Hepatocyte (in vitro differentiated cells): ENCODE measurements at regions not wholly inside any gene's neighbourhood (a gene's known extent, or its start where the extent isn't known, plus 50 kb on each side); places are given as distances from the start of the nearest gene placed in this dataset.

Source experiments
- DNase-seq: peaks from one replicate; pipeline ENCODE4 v3.0.0-alpha.2; 2016; ENCODE audit warnings: low spot score
- H2AFZ ChIP-seq: fragments of 200-600 bp; sonication (generic); 2 replicates; pipeline ENCODE4 v1.6.0; 2016; ENCODE audit warnings: antibody characterized with exemption, mild to moderate bottlenecking
- H3K27ac ChIP-seq: fragments of 200-600 bp; sonication (generic); 2 replicates; pipeline ENCODE4 v1.5.1; 2016; ENCODE audit warnings: mild to moderate bottlenecking
- H3K27me3 ChIP-seq: fragments of 200-600 bp; sonication (generic); 2 replicates; pipeline ENCODE4 v1.6.1; 2016
- H3K36me3 ChIP-seq: fragments of 200-600 bp; sonication (generic); replicated peaks from 2 replicates; pipeline ENCODE4 v1.5.1; 2016; ENCODE audit warnings: low read depth; ENCODE audit not compliant: insufficient read depth
- H3K4me1 ChIP-seq: fragments of 200-600 bp; sonication (generic); 2 replicates; pipeline ENCODE4 v1.5.1; 2016; ENCODE audit warnings: mild to moderate bottlenecking, moderate library complexity; ENCODE audit not compliant: insufficient read depth
- H3K4me2 ChIP-seq: fragments of 200-600 bp; sonication (generic); 2 replicates; pipeline ENCODE4 v1.6.0; 2016
- H3K4me3 ChIP-seq: fragments of 200-600 bp; sonication (generic); 2 replicates; pipeline ENCODE4 v1.5.1; 2016; ENCODE audit warnings: mild to moderate bottlenecking
- H3K79me2 ChIP-seq: fragments of 200-600 bp; sonication (generic); 2 replicates; pipeline ENCODE4 v1.6.0; 2017; ENCODE audit warnings: mild to moderate bottlenecking
- H3K9me2 ChIP-seq: fragments of 200-600 bp; sonication (generic); replicated peaks from 2 replicates; pipeline ENCODE4 v1.6.0; 2017; ENCODE audit warnings: mild to moderate bottlenecking; ENCODE audit not compliant: insufficient read depth
- H3K9me3 ChIP-seq: fragments of 200-600 bp; sonication (generic); 2 replicates; pipeline ENCODE4 v1.5.1; 2016; ENCODE audit warnings: low read depth, mild to moderate bottlenecking
- H4K20me1 ChIP-seq: fragments of 200-600 bp; sonication (generic); 2 replicates; pipeline ENCODE4 v1.6.0; 2016; ENCODE audit warnings: mild to moderate bottlenecking; ENCODE audit not compliant: insufficient read depth, poor library complexity, severe bottlenecking
- EZH2 ChIP-seq: fragments of 200-600 bp; sonication (generic); IDR thresholded peaks from 2 replicates; pipeline ENCODE4 v1.6.1; 2016; ENCODE audit warnings: antibody characterized with exemption, mild to moderate bottlenecking, borderline replicate concordance
- EZH2phosphoT487 ChIP-seq: fragments of 200-600 bp; sonication (generic); IDR thresholded peaks from one replicate; pipeline ENCODE4 v1.6.1; 2018; ENCODE audit warnings: antibody characterized with exemption, mild to moderate bottlenecking, low read depth, moderate library complexity; ENCODE audit not compliant: unreplicated experiment, severe bottlenecking
- WGBS: methylation state at CpG from one replicate; pipeline ENCODE4 v1.1.6; 2016; ENCODE audit warnings: low lambda C conversion rate; ENCODE audit errors: missing lambda C conversion rate; 5-methylcytosine and 5-hydroxymethylcytosine counted together
- TF ChIP-seq, protein P1 (sequence below): fragments of 200-600 bp; sonication (generic); IDR thresholded peaks from 2 replicates; pipeline ENCODE4 v1.5.1; 2016; ENCODE audit warnings: antibody characterized with exemption, mild to moderate bottlenecking; ENCODE audit not compliant: poor library complexity

DNA sequence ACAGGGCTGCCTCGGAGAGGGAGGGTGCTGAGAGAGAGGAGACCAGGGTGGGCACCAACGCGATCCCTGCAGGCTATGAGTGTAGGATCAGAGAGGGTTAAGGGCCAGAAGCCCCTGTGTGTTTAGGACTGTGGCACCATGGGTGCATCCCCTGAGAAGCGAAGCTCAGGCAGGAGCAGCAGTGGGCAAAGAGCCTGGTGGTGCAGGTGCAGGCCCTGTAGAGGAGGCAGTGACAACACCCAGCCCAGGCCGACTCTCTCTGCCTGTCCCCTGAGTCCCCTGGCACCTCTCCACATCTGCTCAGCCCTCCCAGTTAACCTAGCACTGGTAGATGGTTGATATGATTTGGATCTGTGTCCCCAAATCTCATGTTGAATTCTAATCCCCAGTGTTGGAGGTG is 139.8 kb downstream of the RNF152 start:
- WGBS: 51% methylated on average over 5 of the region's 5 CpGs
- H2AFZ ChIP-seq: no peak overlapping the region
- H4K20me1 ChIP-seq: no peaks in the 10 kb centered on the region
- no peak overlapping the region for H3K4me2 ChIP-seq
- TF ChIP-seq EZH2phosphoT487 (no peak), EZH2 (no peak)
- TF ChIP-seq, protein P1, sequence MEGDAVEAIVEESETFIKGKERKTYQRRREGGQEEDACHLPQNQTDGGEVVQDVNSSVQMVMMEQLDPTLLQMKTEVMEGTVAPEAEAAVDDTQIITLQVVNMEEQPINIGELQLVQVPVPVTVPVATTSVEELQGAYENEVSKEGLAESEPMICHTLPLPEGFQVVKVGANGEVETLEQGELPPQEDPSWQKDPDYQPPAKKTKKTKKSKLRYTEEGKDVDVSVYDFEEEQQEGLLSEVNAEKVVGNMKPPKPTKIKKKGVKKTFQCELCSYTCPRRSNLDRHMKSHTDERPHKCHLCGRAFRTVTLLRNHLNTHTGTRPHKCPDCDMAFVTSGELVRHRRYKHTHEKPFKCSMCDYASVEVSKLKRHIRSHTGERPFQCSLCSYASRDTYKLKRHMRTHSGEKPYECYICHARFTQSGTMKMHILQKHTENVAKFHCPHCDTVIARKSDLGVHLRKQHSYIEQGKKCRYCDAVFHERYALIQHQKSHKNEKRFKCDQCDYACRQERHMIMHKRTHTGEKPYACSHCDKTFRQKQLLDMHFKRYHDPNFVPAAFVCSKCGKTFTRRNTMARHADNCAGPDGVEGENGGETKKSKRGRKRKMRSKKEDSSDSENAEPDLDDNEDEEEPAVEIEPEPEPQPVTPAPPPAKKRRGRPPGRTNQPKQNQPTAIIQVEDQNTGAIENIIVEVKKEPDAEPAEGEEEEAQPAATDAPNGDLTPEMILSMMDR: no peak
- no peak overlapping the region for H3K27ac ChIP-seq
- no peaks in the 10 kb centered on the region for H3K27me3 ChIP-seq
- DNase-seq: no peak
- H3K79me2 ChIP-seq: no peaks in the 10 kb centered on the region
- no peak overlapping the region for H3K4me3 ChIP-seq
- H3K9me2 ChIP-seq: no peaks in the 10 kb centered on the region
- no peaks in the 10 kb centered on the region for H3K36me3 ChIP-seq
- H3K4me1 ChIP-seq: no peaks in the 10 kb centered on the region
- no peaks in the 10 kb centered on the region for H3K9me3 ChIP-seq

DNA sequence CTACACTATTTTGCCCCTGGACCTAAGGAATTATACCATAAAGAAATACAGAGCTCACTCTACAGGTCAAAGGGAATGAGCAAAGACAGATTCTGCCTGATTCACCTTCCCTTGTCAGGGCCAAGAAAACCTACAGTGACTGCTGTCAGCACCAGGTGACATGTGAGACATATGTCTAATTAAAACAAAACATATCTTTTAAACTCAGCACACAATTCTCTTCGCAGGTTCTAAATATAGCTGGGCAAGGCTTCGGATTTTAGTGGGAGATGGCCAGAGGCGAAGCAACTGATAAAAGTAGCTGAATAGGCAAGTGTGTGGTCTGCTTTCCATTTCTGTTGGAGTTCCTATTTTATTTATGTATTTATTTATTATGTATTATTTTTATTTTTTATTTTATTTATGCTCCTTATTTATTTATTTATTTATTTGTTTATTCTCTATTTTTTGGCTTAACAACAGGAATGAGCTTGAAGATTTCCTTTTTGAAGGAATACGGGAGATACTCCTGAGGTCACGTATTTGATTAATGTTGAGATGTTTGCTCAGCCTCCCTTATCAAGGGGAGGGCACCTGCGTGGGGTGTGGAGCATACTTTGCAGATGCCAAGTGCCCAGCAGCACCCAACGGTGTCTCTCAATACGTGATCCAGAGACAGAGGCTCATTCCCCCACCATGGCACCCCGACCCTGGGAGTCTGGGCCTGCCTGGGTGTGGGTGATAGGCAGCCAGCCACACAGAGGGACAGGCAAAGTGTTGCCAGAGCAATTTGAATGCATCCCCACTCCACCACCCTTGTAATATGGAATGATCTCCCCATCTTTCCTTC is 141.8 kb downstream of the RNF152 start:
- Histone ChIP-seq H3K9me2 (no peaks in the 10 kb centered on the region), H3K27me3 (no peaks in the 10 kb centered on the region), H3K4me3 (no peak overlapping the region), H4K20me1 (no peaks in the 10 kb centered on the region), H3K4me1 (no peaks in the 10 kb centered on the region), H2AFZ (no peak overlapping the region), H3K9me3 (no peaks in the 10 kb centered on the region), H3K4me2 (no peak overlapping the region), H3K36me3 (no peaks in the 10 kb centered on the region), H3K27ac (no peak overlapping the region), H3K79me2 (no peaks in the 10 kb centered on the region)
- TF ChIP-seq, protein P1: no peak
- TF ChIP-seq EZH2: no peak
- no peak for TF ChIP-seq EZH2phosphoT487
- WGBS: 81% methylated on average over 9 of the region's 9 CpGs
- DNase-seq: no peak

DNA sequence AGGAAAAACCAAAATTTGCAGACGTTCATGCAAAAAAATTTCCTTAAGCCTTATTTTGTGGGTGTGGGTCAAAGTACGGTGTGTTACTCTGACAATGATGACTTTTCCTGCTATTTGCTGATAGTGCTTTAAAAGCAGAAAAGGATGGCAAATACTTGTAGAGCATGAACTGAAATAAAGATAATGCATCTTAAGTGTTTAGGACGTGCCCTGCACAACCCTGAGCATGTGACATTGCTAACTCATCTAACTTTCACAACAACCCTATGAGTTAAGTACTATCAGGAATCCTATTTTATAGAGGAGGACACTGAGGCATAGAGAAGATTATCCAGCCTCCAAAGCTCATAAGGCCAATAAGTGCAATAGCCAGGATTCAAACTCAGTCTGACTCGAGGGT is 143.3 kb downstream of the RNF152 start:
- Histone ChIP-seq H3K9me2 (no peaks in the 10 kb centered on the region), H3K36me3 (no peaks in the 10 kb centered on the region), H2AFZ (no peak overlapping the region), H3K27me3 (no peaks in the 10 kb centered on the region), H3K9me3 (no peaks in the 10 kb centered on the region), H4K20me1 (no peaks in the 10 kb centered on the region), H3K4me2 (no peak overlapping the region), H3K4me3 (no peak overlapping the region), H3K4me1 (no peaks in the 10 kb centered on the region), H3K79me2 (no peaks in the 10 kb centered on the region), H3K27ac (no peak overlapping the region)
- 72% methylated on average over 4 of the region's 4 CpGs for WGBS
- TF ChIP-seq EZH2phosphoT487: no peak
- TF ChIP-seq, protein P1: no peak
- TF ChIP-seq EZH2: no peak
- no peak for DNase-seq

DNA sequence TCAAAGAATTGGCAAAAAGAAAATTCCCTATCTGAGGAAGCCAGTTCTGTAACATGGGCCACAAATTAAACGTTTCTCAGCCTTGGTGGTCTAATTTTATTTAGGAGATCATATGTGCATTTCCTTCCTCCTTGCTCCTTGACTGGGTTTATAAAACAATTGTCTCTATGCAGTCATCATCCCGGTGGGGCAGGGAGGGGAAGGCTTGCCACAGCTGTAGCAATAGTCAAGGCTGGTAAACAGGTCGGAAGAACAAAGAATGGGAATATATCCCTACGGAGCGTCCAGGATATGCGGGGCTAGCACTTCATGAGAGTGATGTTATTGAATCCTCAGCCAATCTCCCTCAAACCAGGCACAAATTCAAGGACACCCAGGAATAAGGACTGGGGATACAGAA is 143.8 kb downstream of the RNF152 start:
- H3K27ac ChIP-seq: no peak overlapping the region
- no peak for DNase-seq

More for the DNA sequence above, 143.8 kb downstream of the RNF152 start:
- Histone ChIP-seq H3K9me3 (no peaks in the 10 kb centered on the region), H3K4me2 (no peak overlapping the region), H4K20me1 (no peaks in the 10 kb centered on the region), H2AFZ (no peak overlapping the region), H3K4me3 (no peak overlapping the region), H3K79me2 (no peaks in the 10 kb centered on the region), H3K27me3 (no peaks in the 10 kb centered on the region), H3K9me2 (no peaks in the 10 kb centered on the region), H3K36me3 (no peaks in the 10 kb centered on the region), H3K4me1 (no peaks in the 10 kb centered on the region)
- 89% methylated on average over 6 of the region's 6 CpGs for WGBS
- no peak for TF ChIP-seq EZH2phosphoT487
- TF ChIP-seq, protein P1: no peak
